ENCODE measurements at regions not wholly inside any gene's neighbourhood (a gene's known extent, or its start where the extent isn't known, plus 50 kb on each side); places are given as distances from the start of the nearest gene placed in this dataset.

DNA sequence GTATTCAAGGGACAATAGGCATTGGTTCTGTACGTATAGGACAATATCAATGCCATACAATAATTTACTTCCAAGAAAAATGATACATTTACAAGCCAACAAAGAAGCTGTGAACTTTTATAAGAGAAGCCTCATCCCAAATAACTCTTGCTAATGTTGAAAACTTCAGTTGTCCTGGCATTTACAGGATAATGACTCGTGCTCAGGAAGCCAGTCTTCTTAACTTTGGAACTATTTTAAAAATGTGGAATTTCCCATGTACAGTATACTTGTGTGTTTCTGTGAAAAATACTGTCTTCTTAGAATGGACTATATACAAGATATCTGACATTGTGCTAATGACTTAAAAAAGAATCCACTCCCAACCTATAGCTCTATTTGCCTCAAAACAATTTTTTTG, 1479.3 kb upstream of the CDH9 start (continued):
- TF ChIP-seq, protein P1, sequence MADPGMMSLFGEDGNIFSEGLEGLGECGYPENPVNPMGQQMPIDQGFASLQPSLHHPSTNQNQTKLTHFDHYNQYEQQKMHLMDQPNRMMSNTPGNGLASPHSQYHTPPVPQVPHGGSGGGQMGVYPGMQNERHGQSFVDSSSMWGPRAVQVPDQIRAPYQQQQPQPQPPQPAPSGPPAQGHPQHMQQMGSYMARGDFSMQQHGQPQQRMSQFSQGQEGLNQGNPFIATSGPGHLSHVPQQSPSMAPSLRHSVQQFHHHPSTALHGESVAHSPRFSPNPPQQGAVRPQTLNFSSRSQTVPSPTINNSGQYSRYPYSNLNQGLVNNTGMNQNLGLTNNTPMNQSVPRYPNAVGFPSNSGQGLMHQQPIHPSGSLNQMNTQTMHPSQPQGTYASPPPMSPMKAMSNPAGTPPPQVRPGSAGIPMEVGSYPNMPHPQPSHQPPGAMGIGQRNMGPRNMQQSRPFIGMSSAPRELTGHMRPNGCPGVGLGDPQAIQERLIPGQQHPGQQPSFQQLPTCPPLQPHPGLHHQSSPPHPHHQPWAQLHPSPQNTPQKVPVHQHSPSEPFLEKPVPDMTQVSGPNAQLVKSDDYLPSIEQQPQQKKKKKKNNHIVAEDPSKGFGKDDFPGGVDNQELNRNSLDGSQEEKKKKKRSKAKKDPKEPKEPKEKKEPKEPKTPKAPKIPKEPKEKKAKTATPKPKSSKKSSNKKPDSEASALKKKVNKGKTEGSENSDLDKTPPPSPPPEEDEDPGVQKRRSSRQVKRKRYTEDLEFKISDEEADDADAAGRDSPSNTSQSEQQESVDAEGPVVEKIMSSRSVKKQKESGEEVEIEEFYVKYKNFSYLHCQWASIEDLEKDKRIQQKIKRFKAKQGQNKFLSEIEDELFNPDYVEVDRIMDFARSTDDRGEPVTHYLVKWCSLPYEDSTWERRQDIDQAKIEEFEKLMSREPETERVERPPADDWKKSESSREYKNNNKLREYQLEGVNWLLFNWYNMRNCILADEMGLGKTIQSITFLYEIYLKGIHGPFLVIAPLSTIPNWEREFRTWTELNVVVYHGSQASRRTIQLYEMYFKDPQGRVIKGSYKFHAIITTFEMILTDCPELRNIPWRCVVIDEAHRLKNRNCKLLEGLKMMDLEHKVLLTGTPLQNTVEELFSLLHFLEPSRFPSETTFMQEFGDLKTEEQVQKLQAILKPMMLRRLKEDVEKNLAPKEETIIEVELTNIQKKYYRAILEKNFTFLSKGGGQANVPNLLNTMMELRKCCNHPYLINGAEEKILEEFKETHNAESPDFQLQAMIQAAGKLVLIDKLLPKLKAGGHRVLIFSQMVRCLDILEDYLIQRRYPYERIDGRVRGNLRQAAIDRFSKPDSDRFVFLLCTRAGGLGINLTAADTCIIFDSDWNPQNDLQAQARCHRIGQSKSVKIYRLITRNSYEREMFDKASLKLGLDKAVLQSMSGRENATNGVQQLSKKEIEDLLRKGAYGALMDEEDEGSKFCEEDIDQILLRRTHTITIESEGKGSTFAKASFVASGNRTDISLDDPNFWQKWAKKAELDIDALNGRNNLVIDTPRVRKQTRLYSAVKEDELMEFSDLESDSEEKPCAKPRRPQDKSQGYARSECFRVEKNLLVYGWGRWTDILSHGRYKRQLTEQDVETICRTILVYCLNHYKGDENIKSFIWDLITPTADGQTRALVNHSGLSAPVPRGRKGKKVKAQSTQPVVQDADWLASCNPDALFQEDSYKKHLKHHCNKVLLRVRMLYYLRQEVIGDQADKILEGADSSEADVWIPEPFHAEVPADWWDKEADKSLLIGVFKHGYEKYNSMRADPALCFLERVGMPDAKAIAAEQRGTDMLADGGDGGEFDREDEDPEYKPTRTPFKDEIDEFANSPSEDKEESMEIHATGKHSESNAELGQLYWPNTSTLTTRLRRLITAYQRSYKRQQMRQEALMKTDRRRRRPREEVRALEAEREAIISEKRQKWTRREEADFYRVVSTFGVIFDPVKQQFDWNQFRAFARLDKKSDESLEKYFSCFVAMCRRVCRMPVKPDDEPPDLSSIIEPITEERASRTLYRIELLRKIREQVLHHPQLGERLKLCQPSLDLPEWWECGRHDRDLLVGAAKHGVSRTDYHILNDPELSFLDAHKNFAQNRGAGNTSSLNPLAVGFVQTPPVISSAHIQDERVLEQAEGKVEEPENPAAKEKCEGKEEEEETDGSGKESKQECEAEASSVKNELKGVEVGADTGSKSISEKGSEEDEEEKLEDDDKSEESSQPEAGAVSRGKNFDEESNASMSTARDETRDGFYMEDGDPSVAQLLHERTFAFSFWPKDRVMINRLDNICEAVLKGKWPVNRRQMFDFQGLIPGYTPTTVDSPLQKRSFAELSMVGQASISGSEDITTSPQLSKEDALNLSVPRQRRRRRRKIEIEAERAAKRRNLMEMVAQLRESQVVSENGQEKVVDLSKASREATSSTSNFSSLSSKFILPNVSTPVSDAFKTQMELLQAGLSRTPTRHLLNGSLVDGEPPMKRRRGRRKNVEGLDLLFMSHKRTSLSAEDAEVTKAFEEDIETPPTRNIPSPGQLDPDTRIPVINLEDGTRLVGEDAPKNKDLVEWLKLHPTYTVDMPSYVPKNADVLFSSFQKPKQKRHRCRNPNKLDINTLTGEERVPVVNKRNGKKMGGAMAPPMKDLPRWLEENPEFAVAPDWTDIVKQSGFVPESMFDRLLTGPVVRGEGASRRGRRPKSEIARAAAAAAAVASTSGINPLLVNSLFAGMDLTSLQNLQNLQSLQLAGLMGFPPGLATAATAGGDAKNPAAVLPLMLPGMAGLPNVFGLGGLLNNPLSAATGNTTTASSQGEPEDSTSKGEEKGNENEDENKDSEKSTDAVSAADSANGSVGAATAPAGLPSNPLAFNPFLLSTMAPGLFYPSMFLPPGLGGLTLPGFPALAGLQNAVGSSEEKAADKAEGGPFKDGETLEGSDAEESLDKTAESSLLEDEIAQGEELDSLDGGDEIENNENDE (IDR thresholded peaks at IDR 0.05; ENCODE audit: insufficient replicate concordance, low read length) = no peak
- TF ChIP-seq TEAD4 (IDR thresholded peaks at IDR 0.05; ENCODE audit: low read depth, low read length) = no peak
- TF ChIP-seq ZNF274 (IDR thresholded peaks at IDR 0.05; ENCODE audit: borderline replicate concordance, extremely low read depth, low read length) = no peak
- no peak for TF ChIP-seq BCL11A (IDR thresholded peaks at IDR 0.05; ENCODE audit: low read depth in 2 of 2, low read length in 2 of 2)
- TF ChIP-seq, protein P2, sequence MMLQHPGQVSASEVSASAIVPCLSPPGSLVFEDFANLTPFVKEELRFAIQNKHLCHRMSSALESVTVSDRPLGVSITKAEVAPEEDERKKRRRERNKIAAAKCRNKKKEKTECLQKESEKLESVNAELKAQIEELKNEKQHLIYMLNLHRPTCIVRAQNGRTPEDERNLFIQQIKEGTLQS (IDR thresholded peaks at IDR 0.05; ENCODE audit: insufficient read depth, low read depth, low read length) = no peak
- no peak for TF ChIP-seq NANOG (IDR thresholded peaks at IDR 0.05; ENCODE audit: insufficient read depth, low read depth, low read length, poor library complexity, severe bottlenecking)

All from H1 (cell line).